Naive thymus-derived CD8-positive, alpha-beta T cell (primary cell): ENCODE measurements at regions not wholly inside any gene's neighbourhood (a gene's known extent, or its start where the extent isn't known, plus 50 kb on each side); places are given as distances from the start of the nearest gene placed in this dataset.
A peak's percentile ranks its signal among the peaks of the same experiment; 100 is the strongest.

Experiments used
- ATAC-seq, 2 donors: fragments of 150-1000 bp; cut with Tn5 transposase in 1 of 2; sonication (Bioruptor Pico), chemical (Tn5 transposase) in 1 of 2; 1 replicate in 1 of 2; 2 replicates in 1 of 2; pipeline ENCODE4 v1.10.0; 2021; ENCODE audit warnings: mild to moderate bottlenecking in 2 of 2, moderate library complexity in 2 of 2
- POLR2A ChIA-PET: fragments of 350-600 bp; sonication (Branson Sonifier 250); formaldehyde crosslinking; loops from one replicate; lab custom pipeline; 2021; ENCODE audit warnings: antibody characterized with exemption; lab: Charles Lee
- DNase-seq, 10 donors: peaks; one replicate each; pipeline versions ENCODE4 v3.0.0 to v3.0.0-alpha.2; 2020 to 2022
- H3K27ac Mint-ChIP-seq, 10 donors: one replicate each; pipeline ENCODE4 v1.8.0; 2020 to 2022; ENCODE audit warnings: mild to moderate bottlenecking in 10 of 10, mixed read lengths in 10 of 10, moderate library complexity in 4 of 10, inconsistent platforms in 1 of 10
- H3K27me3 Mint-ChIP-seq, 5 donors: one replicate each; pipeline ENCODE4 v1.8.0; 2021 to 2022; ENCODE audit warnings: mixed read lengths in 5 of 5
- H3K36me3 Mint-ChIP-seq, 3 donors: one replicate each; pipeline ENCODE4 v1.8.0; 2020 to 2022; ENCODE audit warnings: mixed read lengths in 3 of 3, mild to moderate bottlenecking in 2 of 3, inconsistent platforms in 1 of 3
- H3K4me1 Mint-ChIP-seq, 4 donors: one replicate each; pipeline ENCODE4 v1.8.0; 2021 to 2022; ENCODE audit warnings: mixed read lengths in 4 of 4
- H3K4me3 Mint-ChIP-seq, 10 donors: one replicate each; pipeline ENCODE4 v1.8.0; 2020 to 2022; ENCODE audit warnings: mild to moderate bottlenecking in 10 of 10, mixed read lengths in 10 of 10, moderate library complexity in 6 of 10, inconsistent platforms in 1 of 10
- H3K9me3 Mint-ChIP-seq, 9 donors: one replicate each; pipeline ENCODE4 v1.8.0; 2020 to 2022; ENCODE audit warnings: mixed read lengths in 9 of 9, mild to moderate bottlenecking in 3 of 9, inconsistent platforms in 1 of 9, moderate library complexity in 1 of 9

GRCh38 chr7:25804154-25804553 is 347.8 kb upstream of the NFE2L3 start:
- H3K4me3 Mint-ChIP-seq, result no peak overlapping the region
- ATAC-seq, result no peak
- DNase-seq, result no peak
- H3K27ac Mint-ChIP-seq, result no peak overlapping the region
- POLR2A ChIA-PET, result no interaction called here
- no peaks in the 10 kb centered on the region for H3K9me3 Mint-ChIP-seq
- H3K36me3 Mint-ChIP-seq, result no peaks in the 10 kb centered on the region
- peaks cover 0 to 11% (median 7%) of the 10 kb centered on the region in 5 donors for H3K27me3 Mint-ChIP-seq
- H3K4me1 Mint-ChIP-seq, result no peaks in the 10 kb centered on the region

DNA sequence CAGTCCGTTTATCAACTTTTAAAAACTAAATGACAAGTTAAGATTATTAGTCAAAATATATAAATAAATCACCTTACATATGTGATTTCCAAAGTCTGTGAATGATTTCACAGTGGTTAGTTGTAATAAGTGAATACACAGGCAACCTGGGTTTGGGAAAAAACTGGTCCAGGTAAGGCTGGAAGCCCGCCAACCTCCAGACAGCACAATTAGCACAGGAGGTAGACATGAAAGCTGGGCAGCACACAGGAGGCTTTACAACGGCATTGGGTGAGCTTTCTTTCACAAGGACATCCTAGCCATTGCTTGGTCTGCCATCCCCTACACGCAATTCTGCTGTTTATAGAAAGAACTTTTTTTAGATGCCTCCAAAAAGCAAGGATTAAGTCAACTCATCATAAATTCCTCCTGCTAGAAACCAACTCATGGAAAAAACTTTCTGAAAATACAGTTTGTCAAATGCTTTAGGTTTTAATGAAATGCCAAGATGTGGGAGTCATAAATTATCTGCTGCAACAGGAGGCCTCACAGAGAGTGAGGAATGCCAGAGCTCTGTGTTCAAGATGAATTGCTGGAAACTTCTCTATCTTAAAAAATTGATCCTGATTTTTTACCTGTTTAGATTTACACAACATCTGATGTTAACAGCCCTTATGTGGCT is 346.8 kb upstream of the NFE2L3 start:
- Mint-ChIP-seq H3K9me3 (no peaks in the 10 kb centered on the region), H3K4me1 (no peaks in the 10 kb centered on the region), H3K36me3 (no peaks in the 10 kb centered on the region), H3K27ac (no peak overlapping the region), H3K4me3 (no peak overlapping the region), H3K27me3 (peaks cover 0 to 11% (median 6%) of the 10 kb centered on the region in 5 donors)
- no peak for ATAC-seq
- no peak for DNase-seq
- POLR2A ChIA-PET, result no interaction called here

GRCh38 chr7:25807086-25807611 is 344.8 kb upstream of the NFE2L3 start:
- POLR2A ChIA-PET, result no interaction called here
- Mint-ChIP-seq H3K27me3 (peaks cover 2 to 12% (median 7%) of the 10 kb centered on the region in 5 donors), H3K4me3 (no peak overlapping the region), H3K9me3 (no peaks in the 10 kb centered on the region), H3K36me3 (no peaks in the 10 kb centered on the region), H3K27ac (no peak overlapping the region), H3K4me1 (no peaks in the 10 kb centered on the region)
- DNase-seq (no peak), ATAC-seq (no peak)

DNA sequence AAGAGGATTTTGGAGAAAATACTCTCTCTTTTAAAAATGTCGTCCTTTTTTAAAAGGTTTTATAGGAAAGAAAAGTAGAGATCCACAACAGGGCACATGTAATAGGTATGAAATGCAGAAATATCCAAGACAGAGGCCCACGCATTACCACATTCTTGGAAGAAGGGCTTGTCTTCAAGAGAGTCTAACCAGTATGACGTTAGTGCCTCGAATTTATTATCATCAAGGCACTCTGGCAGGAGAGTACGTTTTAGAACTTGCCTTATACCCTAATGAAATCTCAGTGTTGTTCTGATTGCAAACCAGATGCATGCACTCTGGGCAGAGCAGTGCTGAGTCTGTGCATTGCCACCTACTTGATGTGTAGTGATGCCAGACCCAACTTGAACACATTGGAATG is 342.6 kb upstream of the NFE2L3 start:
- ATAC-seq, result no peak
- DNase-seq, result no peak

GRCh38 chr7:25812086-25812850 is 339.7 kb upstream of the NFE2L3 start:
- ATAC-seq (no peak), DNase-seq (no peak)
- H3K36me3 Mint-ChIP-seq, result peaks cover 0 to 7% (median 2%) of the 10 kb centered on the region in 3 donors
- H3K4me1 Mint-ChIP-seq, result no peaks in the 10 kb centered on the region
- POLR2A ChIA-PET, result no interaction called here
- H3K9me3 Mint-ChIP-seq, result peaks cover 0 to 12% (median 4%) of the 10 kb centered on the region in 9 donors
- H3K4me3 Mint-ChIP-seq, result no peak overlapping the region
- no peak overlapping the region for H3K27ac Mint-ChIP-seq
- peaks cover 12 to 31% (median 20%) of the 10 kb centered on the region in 5 donors for H3K27me3 Mint-ChIP-seq

More for the DNA sequence above, 342.6 kb upstream of the NFE2L3 start:
- no peaks in the 10 kb centered on the region for H3K4me1 Mint-ChIP-seq
- POLR2A ChIA-PET, result no interaction called here
- H3K4me3 Mint-ChIP-seq, result no peak overlapping the region
- no peaks in the 10 kb centered on the region for H3K9me3 Mint-ChIP-seq
- H3K36me3 Mint-ChIP-seq, result no peaks in the 10 kb centered on the region
- peaks cover 6 to 34% (median 12%) of the 10 kb centered on the region in 5 donors for H3K27me3 Mint-ChIP-seq
- H3K27ac Mint-ChIP-seq, result no peak overlapping the region

- peaks cover 0 to 15% (median 5%) of the 10 kb centered on the region in 9 donors for H3K9me3 Mint-ChIP-seq
- H3K36me3 Mint-ChIP-seq, result peaks cover 0 to 7% (median 2%) of the 10 kb centered on the region in 3 donors
- H3K4me3 Mint-ChIP-seq, result no peak overlapping the region
- ATAC-seq, result no peak
- peaks cover 16 to 42% (median 22%) of the 10 kb centered on the region in 5 donors for H3K27me3 Mint-ChIP-seq
- H3K27ac Mint-ChIP-seq, result peak overlapping the region in 1 of 10 donors; percentile 50
- DNase-seq, result no peak
- no peaks in the 10 kb centered on the region for H3K4me1 Mint-ChIP-seq
- POLR2A ChIA-PET, result no interaction called here
Observed at GRCh38 chr7:25813381-25813780, 338.6 kb upstream of the NFE2L3 start.

DNA sequence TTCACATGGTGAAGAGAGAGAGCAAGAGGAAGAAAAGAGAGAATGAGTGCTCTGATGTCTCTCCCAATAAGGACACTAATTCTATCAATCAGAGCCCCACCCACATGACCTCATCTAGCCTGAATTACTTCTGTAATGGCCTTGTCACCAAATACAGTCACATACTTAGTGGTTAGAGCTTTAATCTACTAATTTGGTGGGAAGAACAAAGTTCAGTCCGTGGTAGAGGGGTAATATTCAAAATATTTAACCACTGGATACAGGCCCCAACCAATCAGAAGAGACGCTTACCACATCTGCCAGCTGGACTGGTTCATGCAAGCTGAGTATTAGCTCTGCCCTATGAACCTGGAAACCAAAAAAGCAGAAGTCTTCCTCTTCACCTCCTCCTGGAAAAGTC is 336.3 kb upstream of the NFE2L3 start:
- Mint-ChIP-seq H3K36me3 (peaks cover 0 to 7% (median 2%) of the 10 kb centered on the region in 3 donors), H3K9me3 (peaks cover 0 to 15% (median 5%) of the 10 kb centered on the region in 9 donors), H3K4me1 (no peaks in the 10 kb centered on the region), H3K4me3 (no peak overlapping the region), H3K27me3 (peaks cover 15 to 60% (median 28%) of the 10 kb centered on the region in 5 donors), H3K27ac (no peak overlapping the region)
- ATAC-seq (no peak), DNase-seq (no peak)
- POLR2A ChIA-PET, result no interaction called here

DNA sequence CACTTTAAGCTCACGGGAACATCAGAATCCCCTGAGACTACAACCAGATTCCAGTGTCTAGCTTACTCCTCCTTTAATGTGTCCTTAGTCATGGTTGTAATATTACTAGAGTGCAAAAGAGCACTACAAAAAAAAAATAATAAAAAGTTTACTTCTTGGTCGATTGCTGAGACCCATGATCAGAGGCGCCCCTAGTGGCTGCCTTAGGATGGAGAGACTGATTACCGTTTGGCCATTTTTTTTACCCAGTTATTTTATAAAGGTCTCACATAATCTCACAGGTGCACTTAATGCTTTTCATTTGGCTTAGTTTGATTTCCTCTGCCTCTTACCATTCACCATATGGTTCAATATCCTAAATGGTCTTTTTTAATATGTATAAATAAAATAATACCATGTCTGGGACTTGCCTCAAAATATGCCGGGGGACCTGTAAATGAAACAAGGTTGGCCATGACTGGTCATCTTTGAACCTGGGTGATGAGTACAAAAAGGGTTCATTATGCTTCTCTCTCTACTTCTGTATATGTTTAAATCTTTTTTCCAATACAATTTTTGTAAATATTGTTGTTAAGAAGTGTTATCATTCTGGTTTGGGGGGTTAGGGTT is 331.5 kb upstream of the NFE2L3 start:
- ATAC-seq (no peak), DNase-seq (no peak)
- H3K27ac Mint-ChIP-seq, result no peak overlapping the region
- H3K36me3 Mint-ChIP-seq, result peaks cover 0 to 2% (median 2%) of the 10 kb centered on the region in 3 donors
- H3K4me3 Mint-ChIP-seq, result no peak overlapping the region
- H3K27me3 Mint-ChIP-seq, result peaks cover 30 to 81% (median 45%) of the 10 kb centered on the region in 5 donors
- H3K4me1 Mint-ChIP-seq, result no peaks in the 10 kb centered on the region
- POLR2A ChIA-PET, result no interaction called here
- H3K9me3 Mint-ChIP-seq, result peaks cover 0 to 10% (median 3%) of the 10 kb centered on the region in 9 donors

DNA sequence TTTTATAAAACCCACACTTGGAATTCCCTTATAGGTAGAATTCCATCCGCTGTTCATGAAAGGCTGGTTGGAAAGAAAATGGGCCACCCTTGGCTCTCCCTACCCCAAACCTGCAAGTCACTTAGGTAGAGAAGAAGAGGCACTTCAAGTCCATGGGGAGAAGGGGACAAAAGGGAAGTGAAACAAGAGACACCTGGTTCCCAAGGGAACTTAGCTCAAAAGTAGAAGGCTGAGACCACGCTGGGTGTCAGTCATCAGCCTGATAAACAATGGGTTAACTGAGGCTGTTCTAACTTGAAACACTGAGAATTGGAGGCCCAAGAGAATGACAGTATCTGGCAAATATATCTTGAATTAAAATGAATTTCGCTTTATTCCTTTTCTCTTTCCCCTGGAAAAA is 330.8 kb upstream of the NFE2L3 start:
- Mint-ChIP-seq H3K27me3 (peaks cover 29 to 82% (median 44%) of the 10 kb centered on the region in 5 donors), H3K27ac (no peak overlapping the region), H3K9me3 (peaks cover 0 to 10% (median 2%) of the 10 kb centered on the region in 9 donors), H3K4me1 (no peaks in the 10 kb centered on the region), H3K36me3 (no peaks in the 10 kb centered on the region), H3K4me3 (no peak overlapping the region)
- ATAC-seq, result no peak
- POLR2A ChIA-PET, result no interaction called here
- no peak for DNase-seq

DNA sequence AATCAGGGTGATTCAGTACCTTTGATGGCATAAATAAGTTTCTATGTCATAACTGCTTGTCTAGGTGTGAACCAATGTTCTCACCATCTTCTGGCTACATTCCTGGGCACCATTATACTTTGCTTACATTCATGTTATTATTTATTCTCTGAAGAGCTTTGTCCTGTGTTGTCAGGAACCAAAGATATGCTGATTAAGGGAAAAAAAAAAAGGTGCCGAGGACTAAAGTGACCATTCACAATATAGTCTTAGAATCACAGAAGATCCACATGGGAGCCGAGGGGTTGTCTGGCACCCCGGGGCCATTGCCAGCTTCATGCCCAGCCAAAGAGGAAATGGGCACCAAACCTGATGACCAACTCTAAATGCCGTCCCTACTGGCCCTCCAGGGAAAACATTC is 329.2 kb upstream of the NFE2L3 start:
- Mint-ChIP-seq H3K27me3 (peaks cover 23 to 72% (median 42%) of the 10 kb centered on the region in 5 donors), H3K9me3 (no peaks in the 10 kb centered on the region), H3K36me3 (no peaks in the 10 kb centered on the region), H3K4me3 (no peak overlapping the region), H3K27ac (no peak overlapping the region), H3K4me1 (no peaks in the 10 kb centered on the region)
- POLR2A ChIA-PET, result no interaction called here
- no peak for ATAC-seq
- DNase-seq, result no peak

DNA sequence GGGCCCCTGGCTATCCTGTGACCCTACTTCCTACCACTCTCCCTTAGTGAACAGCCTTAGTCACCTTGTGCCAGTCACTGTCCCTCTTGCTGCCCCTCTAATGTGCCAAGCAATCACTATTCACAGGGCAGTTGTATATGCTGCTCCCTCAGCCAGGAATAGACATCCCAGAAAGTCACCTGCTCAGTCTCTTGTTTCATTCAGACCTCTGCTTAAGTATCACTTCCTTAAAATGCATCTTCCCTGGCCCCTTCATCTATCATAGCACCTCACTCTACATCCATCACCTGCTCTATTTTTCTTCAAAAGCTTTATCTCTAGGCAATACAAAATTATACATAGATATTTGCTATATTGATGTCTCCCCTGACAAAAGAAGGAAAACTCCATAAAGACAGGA is 328.4 kb upstream of the NFE2L3 start:
- Mint-ChIP-seq H3K27me3 (peaks cover 25 to 64% (median 42%) of the 10 kb centered on the region in 5 donors), H3K4me1 (no peaks in the 10 kb centered on the region), H3K36me3 (no peaks in the 10 kb centered on the region), H3K4me3 (no peak overlapping the region), H3K9me3 (no peaks in the 10 kb centered on the region), H3K27ac (no peak overlapping the region)
- no peak for ATAC-seq
- DNase-seq, result no peak
- POLR2A ChIA-PET, result no interaction called here

GRCh38 chr7:25828468-25828867 is 323.5 kb upstream of the NFE2L3 start:
- no peak overlapping the region for H3K4me3 Mint-ChIP-seq
- no peaks in the 10 kb centered on the region for H3K9me3 Mint-ChIP-seq
- ATAC-seq, result no peak

DNA sequence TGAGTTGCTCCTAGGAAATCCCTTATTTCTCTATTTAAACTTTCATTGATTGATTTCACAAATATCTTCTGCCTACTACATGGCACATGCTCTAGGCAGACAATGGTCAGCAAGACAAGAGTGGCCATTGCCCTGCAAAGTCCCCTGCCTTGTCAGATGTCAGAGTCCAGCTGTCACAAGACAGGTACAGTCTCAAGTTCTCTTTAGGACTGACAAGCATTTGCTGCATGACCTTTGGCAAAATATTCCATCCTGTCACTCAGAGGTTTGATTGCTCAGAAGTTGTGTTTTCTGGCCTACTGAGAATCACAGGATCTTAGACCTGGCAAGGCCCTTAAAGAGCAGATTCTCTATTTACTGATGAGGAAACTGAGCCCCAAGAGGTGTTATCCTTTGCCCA is 322.3 kb upstream of the NFE2L3 start:
- Mint-ChIP-seq H3K27me3 (peaks cover 9 to 19% (median 10%) of the 10 kb centered on the region in 5 donors), H3K4me3 (no peak overlapping the region), H3K36me3 (no peaks in the 10 kb centered on the region), H3K9me3 (no peaks in the 10 kb centered on the region), H3K4me1 (no peaks in the 10 kb centered on the region), H3K27ac (no peak overlapping the region)
- POLR2A ChIA-PET, result no interaction called here
- ATAC-seq (no peak), DNase-seq (no peak)

More at GRCh38 chr7:25828468-25828867, 323.5 kb upstream of the NFE2L3 start:
- POLR2A ChIA-PET, result no interaction called here
- no peaks in the 10 kb centered on the region for H3K4me1 Mint-ChIP-seq
- no peaks in the 10 kb centered on the region for H3K36me3 Mint-ChIP-seq
- no peak overlapping the region for H3K27ac Mint-ChIP-seq
- peaks cover 16 to 23% (median 21%) of the 10 kb centered on the region in 5 donors for H3K27me3 Mint-ChIP-seq
- no peak for DNase-seq
